Brain microvascular endothelial cell (primary cell): ENCODE measurements at regions not wholly inside any gene's neighbourhood (a gene's known extent, or its start where the extent isn't known, plus 50 kb on each side); places are given as distances from the start of the nearest gene placed in this dataset.

Source experiments
- DNase-seq: peaks from one replicate; pipeline ENCODE4 v3.0.0-alpha.2; 2020
- H3K27ac ChIP-seq: fragments of 250-450 bp; sonication (Bioruptor Pico); 2 replicates; pipeline ENCODE4 v1.5.1; 2020; ENCODE audit warnings: mild to moderate bottlenecking, moderate library complexity
- H3K27me3 ChIP-seq: fragments of 250-450 bp; sonication (Bioruptor Pico); replicated peaks from 2 replicates; pipeline ENCODE4 v1.5.1; 2020; ENCODE audit warnings: mild to moderate bottlenecking
- H3K36me3 ChIP-seq: fragments of 250-450 bp; sonication (Bioruptor Pico); replicated peaks from 2 replicates; pipeline ENCODE4 v1.5.1; 2020; ENCODE audit warnings: mild to moderate bottlenecking
- H3K4me3 ChIP-seq: 2 replicates; pipeline ENCODE4 v1.5.1; 2011; ENCODE audit warnings: low read depth, mild to moderate bottlenecking, control low read depth, low read length, moderate library complexity
- in situ Hi-C: cut with HindIII; loops from 2 replicates; pipeline ENCODE4 v1.10.0; 2017; ENCODE audit warnings: low sequenced_read_pairs, low pct_ligation_motif_present
- TF ChIP-seq, protein P1 (sequence below): IDR thresholded peaks from 2 replicates; pipeline ENCODE4 v1.5.1; 2011; ENCODE audit warnings: low read depth, mild to moderate bottlenecking, moderate library complexity, low read length, control low read depth, inconsistent platforms; ENCODE audit errors: missing control alignments

DNA sequence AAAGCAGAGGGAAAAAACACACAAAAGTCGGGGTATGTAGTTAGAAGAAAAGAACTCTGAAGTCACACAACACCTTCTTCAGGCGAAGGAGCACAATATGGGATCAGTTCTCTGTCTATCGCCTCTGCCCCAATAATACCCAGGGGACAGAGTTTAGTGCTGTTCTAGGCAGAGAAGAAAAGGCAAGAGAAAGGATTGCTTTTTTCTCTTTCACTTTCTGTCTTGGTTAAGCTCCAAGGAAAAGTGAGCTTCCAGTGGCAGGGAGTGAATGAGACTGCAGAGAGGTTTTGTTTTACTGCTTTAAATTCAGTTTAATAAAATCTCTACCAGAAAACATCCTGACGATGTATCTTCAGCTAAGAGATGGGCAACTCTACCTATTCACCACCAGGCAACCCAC, 86.6 kb upstream of the STXBP5 start:
- Histone ChIP-seq H3K4me3 (no peak overlapping the region), H3K27ac (no peak overlapping the region), H3K27me3 (no peaks in the 10 kb centered on the region), H3K36me3 (no peaks in the 10 kb centered on the region)
- in situ Hi-C loops: no loop called here
- TF ChIP-seq, protein P1, sequence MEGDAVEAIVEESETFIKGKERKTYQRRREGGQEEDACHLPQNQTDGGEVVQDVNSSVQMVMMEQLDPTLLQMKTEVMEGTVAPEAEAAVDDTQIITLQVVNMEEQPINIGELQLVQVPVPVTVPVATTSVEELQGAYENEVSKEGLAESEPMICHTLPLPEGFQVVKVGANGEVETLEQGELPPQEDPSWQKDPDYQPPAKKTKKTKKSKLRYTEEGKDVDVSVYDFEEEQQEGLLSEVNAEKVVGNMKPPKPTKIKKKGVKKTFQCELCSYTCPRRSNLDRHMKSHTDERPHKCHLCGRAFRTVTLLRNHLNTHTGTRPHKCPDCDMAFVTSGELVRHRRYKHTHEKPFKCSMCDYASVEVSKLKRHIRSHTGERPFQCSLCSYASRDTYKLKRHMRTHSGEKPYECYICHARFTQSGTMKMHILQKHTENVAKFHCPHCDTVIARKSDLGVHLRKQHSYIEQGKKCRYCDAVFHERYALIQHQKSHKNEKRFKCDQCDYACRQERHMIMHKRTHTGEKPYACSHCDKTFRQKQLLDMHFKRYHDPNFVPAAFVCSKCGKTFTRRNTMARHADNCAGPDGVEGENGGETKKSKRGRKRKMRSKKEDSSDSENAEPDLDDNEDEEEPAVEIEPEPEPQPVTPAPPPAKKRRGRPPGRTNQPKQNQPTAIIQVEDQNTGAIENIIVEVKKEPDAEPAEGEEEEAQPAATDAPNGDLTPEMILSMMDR: no peak
- DNase-seq: peak; percentile 9

DNA sequence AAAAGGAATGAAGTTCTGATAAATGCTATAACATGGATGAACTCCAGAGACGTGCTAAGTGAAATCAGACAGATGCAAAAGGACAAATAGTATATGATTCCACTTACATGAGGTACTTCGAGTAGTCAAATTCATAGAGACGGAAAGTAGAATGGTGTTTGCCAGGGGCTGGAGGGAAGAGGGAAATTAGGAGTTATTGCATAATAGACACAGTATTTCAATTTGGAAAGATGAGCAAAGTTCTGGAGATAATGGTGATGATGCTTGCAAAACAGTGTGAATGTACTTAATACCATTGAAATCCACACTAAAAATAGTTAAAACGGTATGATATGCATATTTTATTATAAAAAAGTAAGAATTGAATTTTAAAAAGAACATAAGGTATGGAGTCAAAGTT, 84.9 kb upstream of the STXBP5 start:
- TF ChIP-seq, protein P1: no peak
- DNase-seq: no peak
- Histone ChIP-seq H3K4me3 (no peak overlapping the region), H3K27ac (no peak overlapping the region), H3K36me3 (no peaks in the 10 kb centered on the region), H3K27me3 (no peaks in the 10 kb centered on the region)
- in situ Hi-C loops: no loop called here

DNA sequence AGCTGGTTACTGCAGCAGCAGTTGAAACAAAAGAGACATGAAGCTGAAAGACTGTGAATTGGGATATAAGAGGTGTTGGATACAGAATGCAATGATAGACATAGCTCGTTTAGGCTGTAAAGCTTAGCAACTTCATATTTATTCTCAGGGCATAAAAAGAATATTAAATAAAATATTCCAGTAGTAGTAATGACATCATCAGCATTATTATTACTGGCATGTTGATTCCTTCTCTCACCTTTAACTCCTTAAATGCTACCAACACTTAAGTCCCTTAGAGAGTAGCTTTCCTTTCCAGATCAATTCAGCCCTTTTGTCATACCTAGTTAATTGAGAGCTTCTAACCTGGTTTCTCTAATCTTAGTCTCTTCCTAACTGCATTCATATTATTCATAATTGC, 81.4 kb upstream of the STXBP5 start:
- TF ChIP-seq, protein P1: no peak
- in situ Hi-C loops: no loop called here
- DNase-seq: no peak
- Histone ChIP-seq H3K27me3 (no peaks in the 10 kb centered on the region), H3K36me3 (no peaks in the 10 kb centered on the region), H3K4me3 (no peak overlapping the region), H3K27ac (no peak overlapping the region)

DNA sequence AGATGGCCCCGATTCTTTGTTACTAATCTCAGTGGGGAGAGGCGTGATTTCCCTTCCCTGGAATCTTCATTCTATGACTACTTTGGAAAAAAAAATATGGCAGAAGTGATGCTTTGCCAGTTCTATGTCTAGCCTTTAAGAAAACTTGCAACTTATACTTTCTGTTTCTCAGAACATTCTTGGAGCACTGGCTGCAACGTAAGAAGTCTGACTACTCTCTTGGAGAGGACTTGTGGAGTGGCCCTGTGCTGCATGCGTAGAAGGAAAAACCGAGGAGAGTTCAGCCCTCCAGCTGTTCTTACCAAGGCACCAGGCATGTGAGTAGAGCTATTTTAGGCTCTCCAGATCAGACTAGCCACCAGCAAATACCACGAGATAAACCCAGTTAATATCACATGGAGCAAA, 77.6 kb upstream of the STXBP5 start:
- H3K4me3 ChIP-seq: no peak overlapping the region
- no peaks in the 10 kb centered on the region for H3K36me3 ChIP-seq
- in situ Hi-C loops: no loop called here
- peak overlapping the region; percentile 29 for H3K27ac ChIP-seq
- DNase-seq: peak; percentile 78
- H3K27me3 ChIP-seq: no peaks in the 10 kb centered on the region
- TF ChIP-seq, protein P1: no peak

DNA sequence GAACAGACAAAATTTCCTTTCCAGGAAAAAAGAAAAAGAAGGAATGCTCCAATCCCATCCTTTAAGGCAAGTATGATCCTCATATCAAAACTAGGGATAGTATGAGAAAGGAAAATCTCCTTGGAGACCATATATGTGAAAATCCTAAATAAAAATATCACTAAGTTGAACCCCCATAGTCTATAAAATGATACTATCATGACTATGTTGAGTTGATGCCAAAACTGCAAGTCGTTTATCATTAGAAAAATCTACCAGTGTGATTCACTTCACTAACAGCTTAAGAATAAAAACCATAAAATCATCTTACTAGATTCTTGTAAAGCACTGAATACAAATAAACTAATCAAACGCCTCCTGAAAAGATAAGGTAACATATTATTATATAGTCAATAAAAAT, 76.6 kb upstream of the STXBP5 start:
- TF ChIP-seq, protein P1: no peak
- DNase-seq: no peak
- no peak overlapping the region for H3K27ac ChIP-seq
- no peak overlapping the region for H3K4me3 ChIP-seq
- H3K36me3 ChIP-seq: no peaks in the 10 kb centered on the region
- no peaks in the 10 kb centered on the region for H3K27me3 ChIP-seq
- in situ Hi-C loops: no loop called here

DNA sequence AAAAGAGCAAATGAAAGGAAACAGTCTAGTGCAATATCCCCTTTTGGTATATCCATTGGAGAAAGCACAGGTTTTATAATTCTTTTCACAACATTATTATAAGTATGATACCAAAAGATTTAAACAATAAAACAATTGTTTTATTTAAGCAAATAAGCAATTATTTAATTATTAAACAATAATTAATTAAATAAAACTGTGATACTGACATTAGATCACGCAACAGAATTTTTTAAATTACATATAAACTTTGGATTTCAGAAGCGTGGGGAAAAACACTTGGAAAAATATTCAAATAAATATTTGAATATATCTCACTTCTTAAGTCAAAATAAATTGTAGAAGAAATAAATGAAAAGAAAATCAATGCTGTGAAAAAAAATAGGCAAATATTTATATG, 76.2 kb upstream of the STXBP5 start:
- in situ Hi-C loops: no loop called here
- no peak overlapping the region for H3K4me3 ChIP-seq
- no peaks in the 10 kb centered on the region for H3K36me3 ChIP-seq
- H3K27me3 ChIP-seq: no peaks in the 10 kb centered on the region
- DNase-seq: no peak
- no peak overlapping the region for H3K27ac ChIP-seq
- TF ChIP-seq, protein P1: no peak
